ENCODE measurements at regions not wholly inside any gene's neighbourhood (a gene's known extent, or its start where the extent isn't known, plus 50 kb on each side); places are given as distances from the start of the nearest gene placed in this dataset.
"Not testable (repeated sequence)": the region's sequence is repeated elsewhere in the genome, so short reads cannot be mapped to it uniquely, and the experiment has no call there.

- ATAC-seq (no peak), DNase-seq (no peak)
- H3K27ac ChIP-seq = no peak overlapping the region
- no peaks in the 10 kb centered on the region for H3K4me1 ChIP-seq
- no peaks in the 10 kb centered on the region for H3K27me3 ChIP-seq
- H3K9me3 ChIP-seq = peaks cover 0 to 28% (median 0%) of the 10 kb centered on the region in 11 donors
- H3K4me3 ChIP-seq = no peak overlapping the region
- no peak for TF ChIP-seq CTCF (IDR thresholded peaks at IDR 0.05)
- no peaks in the 10 kb centered on the region for H3K36me3 ChIP-seq
- intact Hi-C loops (cut with DNase I) = no loop called here
Measured at GRCh38 chr11:29061452-29061851, 953.3 kb downstream of the METTL15 start.

GRCh38 chr11:29056487-29056886, 948.3 kb downstream of the METTL15 start:
- DNase-seq; ATAC-seq; intact Hi-C loops (cut with DNase I); H3K27ac ChIP-seq; H3K36me3 ChIP-seq; H3K4me1 ChIP-seq; H3K4me3 ChIP-seq; H3K27me3 ChIP-seq: not testable (repeated sequence)
- H3K9me3 ChIP-seq = peaks cover 0 to 47% (median 0%) of the 10 kb centered on the region in 11 donors
- WGBS, 2 donors = 53 to 65% methylated on average over 2 of the region's 2 CpGs

GRCh38 chr11:29051935-29052334, 943.7 kb downstream of the METTL15 start:
- no peaks in the 10 kb centered on the region for H3K4me1 ChIP-seq
- H3K9me3 ChIP-seq = peaks cover 0 to 40% (median 0%) of the 10 kb centered on the region in 11 donors
- H3K27ac ChIP-seq = no peak overlapping the region
- no peak for ATAC-seq
- no peaks in the 10 kb centered on the region for H3K36me3 ChIP-seq
- DNase-seq = no peak
- TF ChIP-seq CTCF (IDR thresholded peaks at IDR 0.05) = no peak
- intact Hi-C loops (cut with DNase I) = no loop called here
- no peaks in the 10 kb centered on the region for H3K27me3 ChIP-seq
- no peak overlapping the region for H3K4me3 ChIP-seq
- 88 to 92% methylated on average over 1 of the region's 1 CpG for WGBS, 2 donors

GRCh38 chr11:29050962-29051361, 942.8 kb downstream of the METTL15 start:
- H3K4me3 ChIP-seq; intact Hi-C loops (cut with DNase I); DNase-seq; H3K27ac ChIP-seq; ATAC-seq; H3K4me1 ChIP-seq; H3K27me3 ChIP-seq; H3K36me3 ChIP-seq: not testable (repeated sequence)
- H3K9me3 ChIP-seq = peaks cover 0 to 34% (median 0%) of the 10 kb centered on the region in 11 donors
- 82 to 84% methylated on average over 11 of the region's 11 CpGs for WGBS, 2 donors

GRCh38 chr11:29040489-29040888, 932.3 kb downstream of the METTL15 start:
- no peak for ATAC-seq

More at GRCh38 chr11:29040489-29040888, 932.3 kb downstream of the METTL15 start:
- H3K36me3 ChIP-seq = no peaks in the 10 kb centered on the region
- H3K27ac ChIP-seq = no peak overlapping the region
- H3K4me3 ChIP-seq = no peak overlapping the region
- no peaks in the 10 kb centered on the region for H3K4me1 ChIP-seq
- H3K9me3 ChIP-seq = peaks cover 0 to 11% (median 0%) of the 10 kb centered on the region in 11 donors
- DNase-seq = no peak
- intact Hi-C loops (cut with DNase I) = no loop called here
- H3K27me3 ChIP-seq = no peaks in the 10 kb centered on the region
- TF ChIP-seq CTCF (IDR thresholded peaks at IDR 0.05) = no peak
